HepG2 (cell line): ENCODE measurements at regions not wholly inside any gene's neighbourhood (a gene's known extent, or its start where the extent isn't known, plus 50 kb on each side); places are given as distances from the start of the nearest gene placed in this dataset.

ENCODE experiments used
- CBFB ChIP-seq: sonication (generic); formaldehyde crosslinking; IDR thresholded peaks from 2 replicates; pipeline ENCODE4 v1.4.0; 2020; ENCODE audit warnings: missing genetic modification reagents
- CTCF ChIP-seq: sonication (generic); formaldehyde crosslinking; IDR thresholded peaks from 2 replicates; pipeline ENCODE4 v1.5.0; 2020; ENCODE audit warnings: mild to moderate bottlenecking, missing genetic modification reagents, moderate library complexity
- HES4 ChIP-seq: sonication (generic); formaldehyde crosslinking; IDR thresholded peaks from 2 replicates; pipeline ENCODE4 v1.9.0; 2021; ENCODE audit warnings: mild to moderate bottlenecking, missing genetic modification reagents, borderline replicate concordance
- PBX3 ChIP-seq: sonication (generic); formaldehyde crosslinking; IDR thresholded peaks from 2 replicates; pipeline ENCODE4 v1.8.1; 2023; ENCODE audit warnings: missing genetic modification reagents, inconsistent platforms, borderline replicate concordance
- SETDB1 ChIP-seq: sonication (generic); formaldehyde crosslinking; IDR thresholded peaks from 2 replicates; pipeline ENCODE4 v1.5.1; 2020; ENCODE audit warnings: missing genetic modification reagents, mild to moderate bottlenecking, borderline replicate concordance
- SMAD3 ChIP-seq: sonication (generic); formaldehyde crosslinking; IDR thresholded peaks from 2 replicates; pipeline ENCODE4 v1.4.0; 2020; ENCODE audit warnings: missing genetic modification reagents
- TARDBP ChIP-seq: sonication (generic); formaldehyde crosslinking; IDR thresholded peaks from 2 replicates; pipeline ENCODE4 v1.8.0; 2022; ENCODE audit warnings: mild to moderate bottlenecking, missing genetic modification reagents
- ZNF280B ChIP-seq: sonication (generic); formaldehyde crosslinking; IDR thresholded peaks from 2 replicates; pipeline ENCODE4 v1.5.0; 2020; ENCODE audit warnings: missing genetic modification reagents, mild to moderate bottlenecking, borderline replicate concordance
- ZNF577 ChIP-seq: sonication (generic); formaldehyde crosslinking; IDR thresholded peaks from 2 replicates; pipeline ENCODE4 v1.4.0; 2020; ENCODE audit warnings: mild to moderate bottlenecking, low read depth, missing genetic modification reagents, borderline replicate concordance
- ZUFSP ChIP-seq: sonication (generic); formaldehyde crosslinking; IDR thresholded peaks from 2 replicates; pipeline ENCODE4 v1.9.0; 2021; ENCODE audit warnings: missing genetic modification reagents, mild to moderate bottlenecking, borderline replicate concordance

GRCh38 chr2:118209727-118210126 lies 121.5 kb downstream of the INSIG2 start:
- TF ChIP-seq CBFB (CRISPR knock-in tag) (no peak), CTCF (CRISPR knock-in tag) (no peak), ZNF280B (CRISPR knock-in tag) (no peak), HES4 (CRISPR knock-in tag) (no peak), PBX3 (no peak), ZUFSP (CRISPR knock-in tag) (no peak), ZNF577 (no peak), TARDBP (no peak), SETDB1 (CRISPR knock-in tag) (no peak), SMAD3 (CRISPR knock-in tag) (no peak)
